ENCODE measurements at regions not wholly inside any gene's neighbourhood (a gene's known extent, or its start where the extent isn't known, plus 50 kb on each side); places are given as distances from the start of the nearest gene placed in this dataset.

- TF ChIP-seq ZNF780A (CRISPR knock-in tag; IDR thresholded peaks at IDR 0.05) = no peak
- no peak for TF ChIP-seq GPN1 (CRISPR knock-in tag; IDR thresholded peaks at IDR 0.05; ENCODE audit: borderline replicate concordance)
- in situ Hi-C loops (cut with HindIII; ENCODE audit: extremely low pct_ligation_motif_present, low pct_unique_long_range_greater_than_20kb) = no loop called here
- POLR2A ChIA-PET = no interaction called here
- Histone ChIP-seq H3K9ac (ENCODE audit: insufficient read depth, low read depth, low read length) (no peak overlapping the region), H3K27ac (ENCODE audit: extremely low read length, insufficient read depth, low read length) (no peak overlapping the region), H3K36me3 (replicated peaks in 1 of 2; ENCODE audit: control insufficient read depth in 1 of 2, insufficient read depth in 2 of 2, low read length in 2 of 2) (no peaks in the 10 kb centered on the region), H3K4me3 (replicated peaks in 1 of 3; ENCODE audit: insufficient read depth in 1 of 3, low read depth in 2 of 3, low read length in 3 of 3) (no peak overlapping the region), H4K20me1 (ENCODE audit: insufficient read depth, low read length) (no peaks in the 10 kb centered on the region), H3K4me2 (ENCODE audit: low read depth, low read length) (no peak overlapping the region), H3K9me3 (ENCODE audit: low read length) (no peaks in the 10 kb centered on the region), H2AFZ (ENCODE audit: low read length) (no peak overlapping the region), H3K79me2 (ENCODE audit: insufficient read depth, low read length) (no peaks in the 10 kb centered on the region), H3K27me3 (ENCODE audit: control insufficient read depth in 1 of 2, insufficient read depth in 2 of 2, low read length in 2 of 2) (no peaks in the 10 kb centered on the region), H3K4me1 (ENCODE audit: insufficient read depth, low read length) (no peaks in the 10 kb centered on the region)
- intact Hi-C loops (cut with micrococcal nuclease; ENCODE audit: unreplicated experiment) = no loop called here
- DNase-seq (ENCODE audit: low spot score) (no peak), ATAC-seq (no peak), FAIRE-seq (no peak)
- CTCF ChIA-PET (ENCODE audit: low intra/inter-chr PET ratio, low total read pairs) = no interaction called here
- BruUV-seq (replicated peaks) = no TSS peak
- WGBS (ENCODE audit: low lambda C conversion rate) = 90% methylated on average over 1 of the region's 1 CpG
These were observed 533.9 kb downstream of the PLPP3 start for GRCh38 chr1:56045477-56045876.

- H2AFZ ChIP-seq (ENCODE audit: low read length) = no peak overlapping the region
- H4K20me1 ChIP-seq (ENCODE audit: insufficient read depth, low read length) = no peaks in the 10 kb centered on the region
- ChIA-PET CTCF (ENCODE audit: low intra/inter-chr PET ratio, low total read pairs) (no interaction called here), POLR2A (no interaction called here)
- TF ChIP-seq TBP (CRISPR knock-in tag; IDR thresholded peaks at IDR 0.05) (no peak), AKAP8 (CRISPR knock-in tag; IDR thresholded peaks at IDR 0.05) (no peak), RXRB (CRISPR knock-in tag; IDR thresholded peaks at IDR 0.05; ENCODE audit: borderline replicate concordance) (no peak), ISX (CRISPR knock-in tag; conservative IDR thresholded peaks at IDR 0.05) (no peak), ZNF225 (CRISPR knock-in tag; IDR thresholded peaks at IDR 0.05) (no peak), ZNF234 (CRISPR knock-in tag; conservative IDR thresholded peaks at IDR 0.05) (no peak)
- H3K4me3 ChIP-seq (replicated peaks in 1 of 3; ENCODE audit: insufficient read depth in 1 of 3, low read depth in 2 of 3, low read length in 3 of 3) = no peak overlapping the region
- DNase-seq (ENCODE audit: low spot score) = no peak
- BruUV-seq (replicated peaks) = no TSS peak
- H3K36me3 ChIP-seq (replicated peaks in 1 of 2; ENCODE audit: control insufficient read depth in 1 of 2, insufficient read depth in 2 of 2, low read length in 2 of 2) = no peaks in the 10 kb centered on the region
- FAIRE-seq = no peak
- in situ Hi-C loops (cut with HindIII; ENCODE audit: extremely low pct_ligation_motif_present, low pct_unique_long_range_greater_than_20kb) = no loop called here
- no peak overlapping the region for H3K9ac ChIP-seq (ENCODE audit: insufficient read depth, low read depth, low read length)
- H3K79me2 ChIP-seq (ENCODE audit: insufficient read depth, low read length) = no peaks in the 10 kb centered on the region
- H3K9me3 ChIP-seq (ENCODE audit: low read length) = no peaks in the 10 kb centered on the region
- intact Hi-C loops (cut with micrococcal nuclease; ENCODE audit: unreplicated experiment) = no loop called here
- H3K27ac ChIP-seq (ENCODE audit: extremely low read length, insufficient read depth, low read length) = no peak overlapping the region
- no peaks in the 10 kb centered on the region for H3K4me1 ChIP-seq (ENCODE audit: insufficient read depth, low read length)
- WGBS (ENCODE audit: low lambda C conversion rate) = 0% methylated on average over 3 of the region's 3 CpGs
- no peaks in the 10 kb centered on the region for H3K27me3 ChIP-seq (ENCODE audit: control insufficient read depth in 1 of 2, insufficient read depth in 2 of 2, low read length in 2 of 2)
- ATAC-seq = no peak
- no peak overlapping the region for H3K4me2 ChIP-seq (ENCODE audit: low read depth, low read length)
These were observed 534.3 kb downstream of the PLPP3 start for GRCh38 chr1:56045062-56045461.
